Lung microvascular endothelial cell (primary cell): ENCODE measurements at regions not wholly inside any gene's neighbourhood (a gene's known extent, or its start where the extent isn't known, plus 50 kb on each side); places are given as distances from the start of the nearest gene placed in this dataset.

Source experiments
- DNase-seq, 2 donors: peaks; one replicate each; pipeline versions ENCODE4 v3.0.0 to v3.0.0-alpha.2; 2010; ENCODE audit warnings: low read depth in 2 of 2

GRCh38 chr12:63264629-63265028, 113.6 kb upstream of the AVPR1A start:
- DNase-seq = no peak

GRCh38 chr12:63250486-63250885, 99.5 kb upstream of the AVPR1A start:
- DNase-seq = no peak

GRCh38 chr12:63238892-63239291, 87.9 kb upstream of the AVPR1A start:
- DNase-seq = no peak

- no peak for DNase-seq
Measured at GRCh38 chr12:63232896-63233295, 81.9 kb upstream of the AVPR1A start.

- no peak for DNase-seq
Measured at GRCh38 chr12:63228853-63229252, 77.9 kb upstream of the AVPR1A start.

GRCh38 chr12:63226792-63227463, 75.9 kb upstream of the AVPR1A start:
- DNase-seq = no peak

GRCh38 chr12:63224396-63224795, 73.4 kb upstream of the AVPR1A start:
- DNase-seq = no peak

GRCh38 chr12:63223128-63223527, 72.1 kb upstream of the AVPR1A start:
- no peak for DNase-seq

GRCh38 chr12:63222582-63222981, 71.6 kb upstream of the AVPR1A start:
- no peak for DNase-seq

- DNase-seq = no peak
Measured at GRCh38 chr12:63220921-63221320, 69.9 kb upstream of the AVPR1A start.

GRCh38 chr12:63212316-63212715, 61.3 kb upstream of the AVPR1A start:
- DNase-seq = no peak

- DNase-seq = no peak
Measured at GRCh38 chr12:63208956-63209355, 58.0 kb upstream of the AVPR1A start.

- no peak for DNase-seq
Measured at GRCh38 chr12:63206909-63207308, 55.9 kb upstream of the AVPR1A start.

GRCh38 chr12:63206494-63206893, 55.5 kb upstream of the AVPR1A start:
- DNase-seq = no peak
